B cell (primary cell): ENCODE measurements at regions not wholly inside any gene's neighbourhood (a gene's known extent, or its start where the extent isn't known, plus 50 kb on each side); places are given as distances from the start of the nearest gene placed in this dataset.
"Not testable (repeated sequence)": the region's sequence is repeated elsewhere in the genome, so short reads cannot be mapped to it uniquely, and the experiment has no call there.

ENCODE experiments used
- ATAC-seq: fragments of 200-7000 bp; cut with Tn5 transposase; one replicate; pipeline ENCODE4 v1.10.0; 2021; ENCODE audit warnings: low read depth, mild to moderate bottlenecking, moderate number of reproducible peaks, moderate library complexity
- CTCF ChIA-PET: fragments of 350-600 bp; sonication (Branson Sonifier 250); formaldehyde crosslinking; loops from one replicate; lab custom pipeline; 2021; ENCODE audit warnings: antibody characterized with exemption, inconsistent platforms; lab: Charles Lee
- POLR2A ChIA-PET: fragments of 350-600 bp; sonication (Branson Sonifier 250); formaldehyde crosslinking; loops from one replicate; lab custom pipeline; 2021; ENCODE audit warnings: antibody characterized with exemption; lab: Charles Lee
- DNase-seq: peaks from one replicate; pipeline ENCODE4 v3.0.0; 2013
- H2AFZ ChIP-seq: 2 replicates; pipeline ENCODE4 v1.6.1; 2012; ENCODE audit warnings: mild to moderate bottlenecking, low read depth, low read length; ENCODE audit not compliant: insufficient read depth, poor library complexity, severe bottlenecking
- H3K27ac ChIP-seq, 2 donors: 1 replicate in 1 of 2; 2 replicates in 1 of 2; pipeline ENCODE4 v1.5.1; 2012 to 2013; ENCODE audit warnings: low read length in 2 of 2, mild to moderate bottlenecking in 2 of 2, moderate library complexity in 1 of 2
- H3K27me3 ChIP-seq, 4 experiments: fragments of 200-600 bp in 1 of 4; sonication (generic) in 1 of 4; replicated peaks in 1 of 4; 1 replicate in 2 of 4; 2 replicates in 2 of 4; pipeline versions ENCODE4 v1.6.1 to v1.7.0; 2013 to 2016; ENCODE audit warnings: low read length in 3 of 4, mild to moderate bottlenecking in 2 of 4, mixed read lengths in 1 of 4, moderate library complexity in 1 of 4; ENCODE audit not compliant: insufficient read depth in 4 of 4, control insufficient read depth in 3 of 4; ENCODE audit errors: control extremely low read depth in 1 of 4
- H3K36me3 ChIP-seq, 2 experiments: replicated peaks in 1 of 2; 1 replicate in 1 of 2; 2 replicates in 1 of 2; pipeline versions ENCODE4 v1.6.1 to v1.7.1; 2013; ENCODE audit warnings: low read length in 1 of 2; ENCODE audit not compliant: insufficient read depth in 2 of 2, control insufficient read depth in 1 of 2; ENCODE audit errors: control extremely low read depth in 1 of 2, extremely low read depth in 1 of 2
- H3K4me1 ChIP-seq, 2 donors: fragments of 200-600 bp in 1 of 2; sonication (generic) in 1 of 2; 1 replicate in 1 of 2; 2 replicates in 1 of 2; pipeline versions ENCODE4 v1.5.1 to v1.6.1; 2013 to 2017; ENCODE audit warnings: low read length in 2 of 2; ENCODE audit not compliant: control insufficient read depth in 2 of 2, insufficient read depth in 2 of 2
- H3K4me2 ChIP-seq: replicated peaks from 2 replicates; pipeline ENCODE3; 2012; ENCODE audit warnings: mild to moderate bottlenecking, low read depth, low read length; ENCODE audit not compliant: poor library complexity, severe bottlenecking
- H3K4me3 ChIP-seq, 5 experiments: fragments of 200-600 bp in 1 of 5; sonication (generic) in 1 of 5; 1 replicate in 3 of 5; 2 replicates in 2 of 5; pipeline versions ENCODE4 v1.5.1 to v1.7.0; 2011 to 2016; ENCODE audit warnings: low read length in 4 of 5, mild to moderate bottlenecking in 4 of 5, low read depth in 2 of 5, control low read depth in 1 of 5, moderate library complexity in 1 of 5; ENCODE audit not compliant: insufficient read depth in 1 of 5; ENCODE audit errors: control extremely low read depth in 1 of 5, extremely low read depth in 1 of 5
- H3K79me2 ChIP-seq: fragments of 200-600 bp; sonication (generic); one replicate; pipeline ENCODE4 v1.6.0; 2016; ENCODE audit warnings: low read length; ENCODE audit not compliant: control insufficient read depth, insufficient read depth
- H3K9ac ChIP-seq: fragments of 200-600 bp; sonication (generic); 2 replicates; pipeline ENCODE4 v1.6.1; 2017; ENCODE audit warnings: mild to moderate bottlenecking, low read length, moderate library complexity
- H3K9me3 ChIP-seq, 3 donors: one replicate each; pipeline versions ENCODE4 v1.6.1 to v1.7.1; 2013; ENCODE audit warnings: low read length in 2 of 3; ENCODE audit not compliant: control insufficient read depth in 2 of 3, insufficient read depth in 1 of 3; ENCODE audit errors: control extremely low read depth in 1 of 3
- H4K20me1 ChIP-seq: 2 replicates; pipeline ENCODE4 v1.6.0; 2012; ENCODE audit warnings: mild to moderate bottlenecking, low read length; ENCODE audit not compliant: insufficient read depth, control insufficient read depth, poor library complexity, severe bottlenecking
- H3K27ac Mint-ChIP-seq: one replicate; pipeline ENCODE4 v1.8.0; 2021; ENCODE audit warnings: mixed read lengths
- H3K27me3 Mint-ChIP-seq: one replicate; pipeline ENCODE4 v1.8.0; 2021; ENCODE audit warnings: mixed read lengths
- H3K4me1 Mint-ChIP-seq: one replicate; pipeline ENCODE4 v1.8.0; 2021; ENCODE audit warnings: mixed read lengths
- H3K4me3 Mint-ChIP-seq: one replicate; pipeline ENCODE4 v1.8.0; 2021; ENCODE audit warnings: mixed read lengths
- H3K9me3 Mint-ChIP-seq: one replicate; pipeline ENCODE4 v1.8.0; 2022; ENCODE audit warnings: mixed read lengths; ENCODE audit not compliant: insufficient read depth
- WGBS: methylation state at CpG from one replicate; pipeline ENCODE4 v1.1.5; 2013; ENCODE audit warnings: missing lambda C conversion rate; ENCODE audit not compliant: insufficient coverage; 5-methylcytosine and 5-hydroxymethylcytosine counted together
- intact Hi-C: fragments of 100-400 bp; cut with micrococcal nuclease; formaldehyde crosslinking; loops from one replicate; pipeline ENCODE4 v1.10.0; 2022

- H3K9me3 Mint-ChIP-seq, CTCF ChIA-PET, H4K20me1 ChIP-seq, H3K27ac Mint-ChIP-seq, POLR2A ChIA-PET, H3K79me2 ChIP-seq, H2AFZ ChIP-seq, H3K9me3 ChIP-seq, H3K4me1 ChIP-seq, intact Hi-C loops, H3K27ac ChIP-seq, H3K27me3 ChIP-seq, DNase-seq, H3K4me3 ChIP-seq, ATAC-seq, H3K4me2 ChIP-seq, H3K27me3 Mint-ChIP-seq, H3K36me3 ChIP-seq, H3K4me3 Mint-ChIP-seq, H3K4me1 Mint-ChIP-seq, H3K9ac ChIP-seq: not testable (repeated sequence)
- no CpG with 5 or more reads among the region's 1 CpG for WGBS
These were observed 129.7 kb downstream of the POTEG start for GRCh38 chr14:19304442-19304841.

DNA sequence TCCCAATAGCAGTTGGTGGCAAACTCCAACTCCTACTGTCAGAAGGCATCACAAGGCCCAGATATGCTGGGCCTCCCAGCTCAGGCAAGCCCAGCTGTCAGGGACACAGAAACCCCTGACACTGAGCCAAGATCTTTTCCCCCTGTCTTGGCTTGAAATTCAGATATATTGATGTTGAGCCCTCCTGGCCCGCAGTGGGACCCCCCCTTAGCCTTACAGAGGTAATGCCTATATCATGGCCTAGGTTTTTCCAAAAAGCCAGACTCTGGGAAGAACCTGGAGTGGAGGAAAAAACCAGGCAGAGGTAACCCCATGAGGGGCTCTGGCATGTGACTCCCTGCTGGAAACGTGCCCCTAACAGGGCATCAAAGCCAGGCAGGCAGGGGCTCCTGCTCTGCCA lies 129.2 kb downstream of the POTEG start:
- H3K9ac ChIP-seq, H3K9me3 ChIP-seq, H4K20me1 ChIP-seq, H3K4me2 ChIP-seq, intact Hi-C loops, H3K4me1 ChIP-seq, H3K4me1 Mint-ChIP-seq, H3K27me3 ChIP-seq, H3K9me3 Mint-ChIP-seq, POLR2A ChIA-PET, H3K4me3 Mint-ChIP-seq, H3K27ac ChIP-seq, H3K4me3 ChIP-seq, H3K27ac Mint-ChIP-seq, H3K36me3 ChIP-seq, H2AFZ ChIP-seq, DNase-seq, CTCF ChIA-PET, ATAC-seq, H3K27me3 Mint-ChIP-seq, H3K79me2 ChIP-seq: not testable (repeated sequence)
- no CpG with 5 or more reads among the region's 2 CpGs for WGBS

DNA sequence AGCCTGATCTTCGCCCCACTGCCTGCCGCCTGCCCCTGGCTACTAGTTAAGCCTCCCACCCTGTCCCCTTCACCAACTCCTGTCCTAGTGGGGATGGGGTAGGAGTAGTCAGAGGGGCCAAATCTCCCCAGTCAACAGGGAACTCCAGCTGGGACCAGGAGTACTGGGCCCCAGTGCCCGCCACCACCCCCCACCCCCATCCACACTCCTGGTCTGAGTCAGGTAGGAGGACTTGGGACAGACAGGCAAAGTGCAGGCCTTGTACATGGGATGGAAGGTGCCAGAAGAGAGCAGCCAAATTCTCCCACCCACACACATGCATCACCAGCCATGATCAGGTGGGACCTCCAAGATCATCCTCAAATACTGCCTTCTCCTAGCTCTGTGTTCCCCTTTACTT lies 128.4 kb downstream of the POTEG start:
- H3K4me2 ChIP-seq, H3K4me1 Mint-ChIP-seq, POLR2A ChIA-PET, ATAC-seq, H3K4me3 Mint-ChIP-seq, H3K9me3 Mint-ChIP-seq, H3K27ac Mint-ChIP-seq, CTCF ChIA-PET, H3K4me1 ChIP-seq, H3K36me3 ChIP-seq, H3K4me3 ChIP-seq, H2AFZ ChIP-seq, H3K79me2 ChIP-seq, H3K27me3 Mint-ChIP-seq, intact Hi-C loops, H3K9ac ChIP-seq, H4K20me1 ChIP-seq, H3K9me3 ChIP-seq, DNase-seq, H3K27ac ChIP-seq, H3K27me3 ChIP-seq: not testable (repeated sequence)
- WGBS: no CpG with 5 or more reads among the region's 3 CpGs

GRCh38 chr14:19306405-19306804 lies 127.7 kb downstream of the POTEG start:
- H3K9me3 ChIP-seq, H3K9ac ChIP-seq, H3K27ac ChIP-seq, H3K4me3 ChIP-seq, H3K27me3 Mint-ChIP-seq, H4K20me1 ChIP-seq, H3K79me2 ChIP-seq, POLR2A ChIA-PET, ATAC-seq, H3K4me1 ChIP-seq, H3K27ac Mint-ChIP-seq, H3K4me3 Mint-ChIP-seq, intact Hi-C loops, DNase-seq, H2AFZ ChIP-seq, CTCF ChIA-PET, H3K9me3 Mint-ChIP-seq, H3K36me3 ChIP-seq, H3K27me3 ChIP-seq, H3K4me2 ChIP-seq, H3K4me1 Mint-ChIP-seq: not testable (repeated sequence)
- no CpG with 5 or more reads among the region's 5 CpGs for WGBS
